ENCODE measurements at regions not wholly inside any gene's neighbourhood (a gene's known extent, or its start where the extent isn't known, plus 50 kb on each side); places are given as distances from the start of the nearest gene placed in this dataset.

DNA sequence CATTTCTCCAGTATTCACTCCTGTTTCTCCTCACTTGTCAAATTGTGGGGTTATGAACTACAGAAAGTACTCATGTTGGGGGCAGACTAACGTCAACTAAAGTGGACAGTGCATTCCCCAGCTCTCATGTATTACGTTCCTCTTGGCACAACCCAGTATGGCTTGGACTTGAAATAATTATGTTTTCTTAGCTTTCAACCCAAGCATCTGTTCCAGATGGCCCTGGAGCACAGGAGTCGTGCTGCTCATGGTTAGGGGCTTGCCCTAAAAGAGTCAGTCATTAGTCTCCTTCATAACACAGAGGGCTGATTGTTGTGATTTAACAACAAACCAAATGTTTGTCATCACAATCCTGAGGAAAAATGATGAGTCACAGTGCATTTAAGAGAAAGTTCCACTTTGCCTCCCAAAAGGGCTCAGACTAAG, 154.4 kb downstream of the RPAP3 start:
- TF ChIP-seq TAF1 (IDR thresholded peaks at IDR 0.05; ENCODE audit: low read depth, low read length) (no peak), POLR2A (IDR thresholded peaks at IDR 0.05; ENCODE audit: low read depth, low read length) (no peak), POLR2AphosphoS5 (IDR thresholded peaks at IDR 0.05; ENCODE audit: low read depth, low read length) (no peak), PAX5 (IDR thresholded peaks at IDR 0.05; ENCODE audit: insufficient read depth, low read length, severe bottlenecking) (no peak), SPI1 (IDR thresholded peaks at IDR 0.05; ENCODE audit: low read depth, low read length) (no peak), POU2F2 (IDR thresholded peaks at IDR 0.05; ENCODE audit: low read depth, low read length) (no peak)
